ENCODE measurements at regions not wholly inside any gene's neighbourhood (a gene's known extent, or its start where the extent isn't known, plus 50 kb on each side); places are given as distances from the start of the nearest gene placed in this dataset.

DNA sequence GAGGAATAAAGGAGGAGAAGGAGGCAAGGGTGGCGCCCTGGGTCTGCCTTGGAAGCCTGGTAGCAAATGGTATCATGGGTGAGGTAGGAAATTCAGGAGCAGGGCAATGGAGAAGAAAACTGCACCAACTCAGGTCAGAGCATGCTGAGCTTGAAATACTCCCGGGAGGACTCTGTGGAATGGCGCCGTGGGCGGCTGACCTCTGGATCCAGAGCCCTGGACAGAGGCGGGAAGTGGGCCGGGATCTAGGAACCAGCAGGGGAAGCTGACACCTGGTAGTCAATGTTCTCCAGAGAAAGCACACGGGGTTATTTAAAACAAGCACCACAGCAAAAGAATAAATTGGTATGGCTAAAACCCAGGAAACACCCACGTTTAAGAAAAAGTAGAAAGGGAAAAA lies 161.3 kb downstream of the INO80D start:
- TF ChIP-seq POLR2AphosphoS5 (IDR thresholded peaks at IDR 0.05; ENCODE audit: borderline replicate concordance, low read depth, low read length): no peak
- no peak for TF ChIP-seq EZH2 (IDR thresholded peaks at IDR 0.05)

Data from SK-N-MC (cell line).